ENCODE measurements at regions not wholly inside any gene's neighbourhood (a gene's known extent, or its start where the extent isn't known, plus 50 kb on each side); places are given as distances from the start of the nearest gene placed in this dataset.

- TF ChIP-seq CTCF (conservative IDR thresholded peaks at IDR 0.05; ENCODE audit: low read length), result no peak
- TF ChIP-seq EZH2phosphoT487 (IDR thresholded peaks at IDR 0.05; ENCODE audit: borderline replicate concordance), result no peak
These were observed 307.3 kb downstream of the PTPRU start for GRCh38 chr1:29543586-29543985.
